ENCODE measurements at regions not wholly inside any gene's neighbourhood (a gene's known extent, or its start where the extent isn't known, plus 50 kb on each side); places are given as distances from the start of the nearest gene placed in this dataset.

DNA sequence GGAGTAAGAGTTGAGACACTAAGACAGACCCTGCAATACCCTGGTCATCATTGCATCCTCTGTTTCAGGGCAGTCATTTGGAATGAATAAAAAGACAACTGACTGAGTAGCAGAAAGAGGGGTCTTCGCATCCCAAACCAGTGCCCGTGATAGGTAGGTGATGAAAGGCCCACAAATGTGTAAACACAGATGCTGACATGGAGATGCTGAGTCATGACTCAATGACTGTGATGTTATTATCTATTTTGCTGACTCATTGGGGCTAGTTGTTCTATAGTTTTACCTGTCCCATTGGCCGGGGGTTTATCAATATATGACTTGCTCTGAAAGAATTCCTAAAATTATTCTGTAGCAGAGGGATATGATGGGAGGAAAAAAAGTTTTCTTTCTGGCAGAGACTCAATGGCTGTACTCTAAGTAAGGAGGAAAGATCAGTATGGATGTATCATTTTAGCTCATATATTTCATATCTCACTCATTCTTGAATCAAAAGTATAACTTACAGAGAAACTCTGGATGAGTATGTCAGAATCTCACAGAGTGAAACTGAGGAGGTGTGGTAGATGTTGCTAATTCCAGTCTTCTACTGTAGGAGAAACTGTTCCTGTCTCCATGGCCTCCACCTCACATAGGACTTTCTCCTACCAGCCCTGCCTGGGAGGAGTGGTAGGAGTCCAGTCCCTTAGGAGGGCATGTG is 119.9 kb upstream of the PREP start:
- FAIRE-seq (no peak), ATAC-seq (no peak), DNase-seq (ENCODE audit: low spot score) (no peak)
- no TSS peak for BruUV-seq (replicated peaks)
- H3K27ac ChIP-seq (ENCODE audit: extremely low read length, insufficient read depth, low read length) = no peak overlapping the region
- no peaks in the 10 kb centered on the region for H3K79me2 ChIP-seq (ENCODE audit: insufficient read depth, low read length)
- no peak overlapping the region for H3K9ac ChIP-seq (ENCODE audit: insufficient read depth, low read depth, low read length)
- H4K20me1 ChIP-seq (ENCODE audit: insufficient read depth, low read length) = no peaks in the 10 kb centered on the region
- H3K4me1 ChIP-seq (ENCODE audit: insufficient read depth, low read length) = no peaks in the 10 kb centered on the region
- intact Hi-C loops (cut with micrococcal nuclease; ENCODE audit: unreplicated experiment) = no loop called here
- no peaks in the 10 kb centered on the region; a peak in 1 of 5 replicates for H3K27me3 ChIP-seq (ENCODE audit: control insufficient read depth in 1 of 2, insufficient read depth in 2 of 2, low read length in 2 of 2)
- no peak overlapping the region for H2AFZ ChIP-seq (ENCODE audit: low read length)
- WGBS (ENCODE audit: low lambda C conversion rate) = 2% methylated on average over 3 of the region's 3 CpGs
- H3K4me2 ChIP-seq (ENCODE audit: low read depth, low read length) = no peak overlapping the region
- in situ Hi-C loops (cut with HindIII; ENCODE audit: extremely low pct_ligation_motif_present, low pct_unique_long_range_greater_than_20kb) = no loop called here
- ChIA-PET POLR2A (no interaction called here), CTCF (ENCODE audit: low intra/inter-chr PET ratio, low total read pairs) (no interaction called here)
- no peaks in the 10 kb centered on the region for H3K9me3 ChIP-seq (ENCODE audit: low read length)
- no peaks in the 10 kb centered on the region for H3K36me3 ChIP-seq (replicated peaks in 1 of 2; ENCODE audit: control insufficient read depth in 1 of 2, insufficient read depth in 2 of 2, low read length in 2 of 2)
- TF ChIP-seq GTF3A (CRISPR knock-in tag; conservative IDR thresholded peaks at IDR 0.05) (no peak), ZNF773 (CRISPR knock-in tag; IDR thresholded peaks at IDR 0.05; ENCODE audit: borderline replicate concordance) (no peak), NPAS2 (CRISPR knock-in tag; IDR thresholded peaks at IDR 0.05; ENCODE audit: borderline replicate concordance) (no peak), ZNF766 (CRISPR knock-in tag; IDR thresholded peaks at IDR 0.05; ENCODE audit: borderline replicate concordance) (no peak), NFE2L2 (IDR thresholded peaks at IDR 0.05; ENCODE audit: low read length) (peak; percentile 87), POLR2G (IDR thresholded peaks at IDR 0.05; ENCODE audit: low read depth, low read length) (no peak), MAFK (conservative IDR thresholded peaks at IDR 0.05 in 1 of 2, IDR thresholded peaks at IDR 0.05 in 1 of 2; ENCODE audit: low read length in 2 of 2) (peak; percentile 82 to 85), MAFF (IDR thresholded peaks at IDR 0.05; ENCODE audit: low read depth, low read length) (peak; percentile 89), ZNF12 (CRISPR knock-in tag; IDR thresholded peaks at IDR 0.05) (peak; percentile 55), ZKSCAN5 (CRISPR knock-in tag; IDR thresholded peaks at IDR 0.05) (no peak), MBD4 (IDR thresholded peaks at IDR 0.05; ENCODE audit: borderline replicate concordance, low read length) (no peak)
- no peak overlapping the region for H3K4me3 ChIP-seq (replicated peaks in 1 of 3; ENCODE audit: insufficient read depth in 1 of 3, low read depth in 2 of 3, low read length in 3 of 3)
